ENCODE measurements at regions not wholly inside any gene's neighbourhood (a gene's known extent, or its start where the extent isn't known, plus 50 kb on each side); places are given as distances from the start of the nearest gene placed in this dataset.

GRCh38 chr2:212640428-212640827 lies 101.8 kb upstream of the ERBB4 start:
- in situ Hi-C loops (cut with MboI; ENCODE audit: low sequenced_read_pairs): no loop called here

GRCh38 chr2:212638694-212639093 lies 100.1 kb upstream of the ERBB4 start:
- in situ Hi-C loops (cut with MboI; ENCODE audit: low sequenced_read_pairs): no loop called here

GRCh38 chr2:212628586-212628985 lies 90.0 kb upstream of the ERBB4 start:
- in situ Hi-C loops (cut with MboI; ENCODE audit: low sequenced_read_pairs): no loop called here

GRCh38 chr2:212626371-212626918 lies 87.8 kb upstream of the ERBB4 start:
- in situ Hi-C loops (cut with MboI; ENCODE audit: low sequenced_read_pairs): no loop called here

GRCh38 chr2:212619954-212620353 lies 81.4 kb upstream of the ERBB4 start:
- in situ Hi-C loops (cut with MboI; ENCODE audit: low sequenced_read_pairs): no loop called here

GRCh38 chr2:212618636-212619035 lies 80.0 kb upstream of the ERBB4 start:
- in situ Hi-C loops (cut with MboI; ENCODE audit: low sequenced_read_pairs): no loop called here

- in situ Hi-C loops (cut with MboI; ENCODE audit: low sequenced_read_pairs): no loop called here
These were observed 72.3 kb upstream of the ERBB4 start for GRCh38 chr2:212610872-212611425.

GRCh38 chr2:212609479-212609878 lies 70.9 kb upstream of the ERBB4 start:
- in situ Hi-C loops (cut with MboI; ENCODE audit: low sequenced_read_pairs): no loop called here

GRCh38 chr2:212607080-212607479 lies 68.5 kb upstream of the ERBB4 start:
- in situ Hi-C loops (cut with MboI; ENCODE audit: low sequenced_read_pairs): no loop called here

GRCh38 chr2:212606232-212606631 lies 67.6 kb upstream of the ERBB4 start:
- in situ Hi-C loops (cut with MboI; ENCODE audit: low sequenced_read_pairs): no loop called here

- in situ Hi-C loops (cut with MboI; ENCODE audit: low sequenced_read_pairs): no loop called here
These were observed 58.1 kb upstream of the ERBB4 start for GRCh38 chr2:212596688-212597087.

GRCh38 chr2:212596276-212596675 lies 57.7 kb upstream of the ERBB4 start:
- in situ Hi-C loops (cut with MboI; ENCODE audit: low sequenced_read_pairs): no loop called here

GRCh38 chr2:212595036-212595654 lies 56.5 kb upstream of the ERBB4 start:
- in situ Hi-C loops (cut with MboI; ENCODE audit: low sequenced_read_pairs): no loop called here

- in situ Hi-C loops (cut with MboI; ENCODE audit: low sequenced_read_pairs): no loop called here
These were observed 54.1 kb upstream of the ERBB4 start for GRCh38 chr2:212592695-212593094.
